Neural crest cell (in vitro differentiated cells): ENCODE measurements at regions not wholly inside any gene's neighbourhood (a gene's known extent, or its start where the extent isn't known, plus 50 kb on each side); places are given as distances from the start of the nearest gene placed in this dataset.

ENCODE experiments used
- DNase-seq: peaks from one replicate; pipeline ENCODE4 v3.0.0; 2021; ENCODE audit warnings: low read depth, mixed read lengths, low spot score
- H3K27ac Mint-ChIP-seq: one replicate; pipeline ENCODE4 v1.8.0; 2021; ENCODE audit warnings: mild to moderate bottlenecking, mixed read lengths; ENCODE audit not compliant: unreplicated experiment
- H3K27me3 Mint-ChIP-seq: 2 replicates; pipeline ENCODE4 v1.8.0; 2021; ENCODE audit warnings: low read depth, mild to moderate bottlenecking, mixed read lengths
- H3K36me3 Mint-ChIP-seq: 2 replicates; pipeline ENCODE4 v1.8.0; 2021; ENCODE audit warnings: low read depth, mild to moderate bottlenecking, mixed read lengths
- H3K4me1 Mint-ChIP-seq: 2 replicates; pipeline ENCODE4 v1.8.0; 2021; ENCODE audit warnings: mixed read lengths
- H3K4me3 Mint-ChIP-seq: one replicate; pipeline ENCODE4 v1.8.0; 2021; ENCODE audit warnings: mild to moderate bottlenecking, mixed read lengths
- H3K9me3 Mint-ChIP-seq: 2 replicates; pipeline ENCODE4 v1.8.0; 2021; ENCODE audit warnings: mixed read lengths
- TF ChIP-seq, protein P1 (sequence below): fragments of 200-600 bp; sonication (generic); conservative IDR thresholded peaks from 2 replicates; pipeline ENCODE4 v1.5.0; 2021; ENCODE audit warnings: antibody characterized with exemption, mild to moderate bottlenecking

DNA sequence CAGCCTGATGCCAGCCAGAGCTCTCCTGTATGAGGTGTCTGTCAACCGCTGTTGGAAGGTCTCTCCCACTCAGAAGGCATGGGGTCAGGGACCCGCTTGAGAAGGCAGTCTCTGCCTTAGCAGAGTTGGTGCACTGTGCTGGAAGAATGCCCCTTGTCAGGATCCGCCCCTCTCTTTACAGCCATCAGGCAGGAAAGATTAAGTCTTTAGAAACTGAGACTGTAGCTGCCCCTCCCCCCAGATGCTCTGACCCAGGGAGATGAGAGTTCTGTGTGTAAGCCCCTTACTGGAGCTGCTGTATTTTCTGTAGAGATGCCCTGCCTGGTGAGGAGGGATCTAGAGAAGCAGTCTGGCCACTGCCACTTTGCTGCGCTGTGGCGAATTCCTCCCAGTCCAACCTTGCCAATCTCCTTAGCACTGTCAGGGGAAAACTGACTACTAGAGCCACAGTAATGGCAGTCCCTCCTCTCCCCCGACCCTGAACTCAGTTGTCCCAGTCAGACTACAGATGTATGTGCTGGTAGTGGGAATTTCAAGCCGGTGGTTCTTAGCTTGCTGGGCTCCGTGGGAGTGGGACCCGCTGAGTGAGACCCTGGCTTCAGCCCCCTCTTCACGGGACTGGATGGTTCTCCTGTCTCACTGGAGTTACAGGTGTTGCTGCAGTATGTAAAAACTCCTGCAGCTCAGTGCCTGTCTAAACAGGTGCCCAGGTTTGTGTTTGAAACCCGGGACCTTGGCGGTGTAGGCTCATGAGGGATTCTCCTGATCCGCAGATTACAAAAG is 285.5 kb upstream of the ZWINT start:
- no peaks in the 10 kb centered on the region for H3K4me1 Mint-ChIP-seq
- no peaks in the 10 kb centered on the region for H3K36me3 Mint-ChIP-seq
- no peak overlapping the region for H3K4me3 Mint-ChIP-seq
- H3K9me3 Mint-ChIP-seq, result peaks cover 4% of the 10 kb centered on the region
- TF ChIP-seq, protein P1, sequence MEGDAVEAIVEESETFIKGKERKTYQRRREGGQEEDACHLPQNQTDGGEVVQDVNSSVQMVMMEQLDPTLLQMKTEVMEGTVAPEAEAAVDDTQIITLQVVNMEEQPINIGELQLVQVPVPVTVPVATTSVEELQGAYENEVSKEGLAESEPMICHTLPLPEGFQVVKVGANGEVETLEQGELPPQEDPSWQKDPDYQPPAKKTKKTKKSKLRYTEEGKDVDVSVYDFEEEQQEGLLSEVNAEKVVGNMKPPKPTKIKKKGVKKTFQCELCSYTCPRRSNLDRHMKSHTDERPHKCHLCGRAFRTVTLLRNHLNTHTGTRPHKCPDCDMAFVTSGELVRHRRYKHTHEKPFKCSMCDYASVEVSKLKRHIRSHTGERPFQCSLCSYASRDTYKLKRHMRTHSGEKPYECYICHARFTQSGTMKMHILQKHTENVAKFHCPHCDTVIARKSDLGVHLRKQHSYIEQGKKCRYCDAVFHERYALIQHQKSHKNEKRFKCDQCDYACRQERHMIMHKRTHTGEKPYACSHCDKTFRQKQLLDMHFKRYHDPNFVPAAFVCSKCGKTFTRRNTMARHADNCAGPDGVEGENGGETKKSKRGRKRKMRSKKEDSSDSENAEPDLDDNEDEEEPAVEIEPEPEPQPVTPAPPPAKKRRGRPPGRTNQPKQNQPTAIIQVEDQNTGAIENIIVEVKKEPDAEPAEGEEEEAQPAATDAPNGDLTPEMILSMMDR, result no peak
- H3K27me3 Mint-ChIP-seq, result no peaks in the 10 kb centered on the region
- H3K27ac Mint-ChIP-seq, result no peak overlapping the region
- no peak for DNase-seq

DNA sequence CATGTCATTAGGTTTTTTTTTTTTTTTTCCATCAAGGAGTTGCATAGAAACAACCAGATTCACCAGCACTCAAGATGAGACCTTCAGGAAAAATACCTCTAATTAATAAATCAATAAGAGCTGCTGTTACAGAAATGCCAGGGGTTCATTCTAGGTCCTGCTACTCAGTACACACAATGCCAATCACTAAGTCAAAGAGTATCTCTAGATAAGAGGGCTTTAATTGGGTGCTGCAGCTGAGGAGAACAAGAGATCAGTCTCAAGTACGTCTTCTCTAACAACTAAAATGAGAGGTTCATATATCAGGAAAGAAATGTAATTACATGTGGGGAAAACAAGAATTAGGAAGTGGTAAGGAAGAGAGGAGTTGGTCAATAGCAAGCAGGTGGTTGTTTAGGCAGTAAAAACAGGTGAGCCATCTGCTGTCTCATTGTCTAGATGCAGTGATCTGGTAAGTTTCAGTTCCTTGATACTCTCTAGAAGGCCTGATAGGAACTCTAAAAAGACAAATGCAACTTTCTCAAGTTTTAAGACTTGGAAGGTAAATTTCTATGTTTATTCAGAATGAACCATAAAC is 272.9 kb upstream of the ZWINT start:
- H3K27ac Mint-ChIP-seq, result no peak overlapping the region
- DNase-seq, result no peak
- no peak overlapping the region for H3K4me3 Mint-ChIP-seq
- no peaks in the 10 kb centered on the region for H3K27me3 Mint-ChIP-seq
- H3K4me1 Mint-ChIP-seq, result no peaks in the 10 kb centered on the region
- TF ChIP-seq, protein P1, result no peak
- H3K36me3 Mint-ChIP-seq, result no peaks in the 10 kb centered on the region
- H3K9me3 Mint-ChIP-seq, result peaks cover 5% of the 10 kb centered on the region

DNA sequence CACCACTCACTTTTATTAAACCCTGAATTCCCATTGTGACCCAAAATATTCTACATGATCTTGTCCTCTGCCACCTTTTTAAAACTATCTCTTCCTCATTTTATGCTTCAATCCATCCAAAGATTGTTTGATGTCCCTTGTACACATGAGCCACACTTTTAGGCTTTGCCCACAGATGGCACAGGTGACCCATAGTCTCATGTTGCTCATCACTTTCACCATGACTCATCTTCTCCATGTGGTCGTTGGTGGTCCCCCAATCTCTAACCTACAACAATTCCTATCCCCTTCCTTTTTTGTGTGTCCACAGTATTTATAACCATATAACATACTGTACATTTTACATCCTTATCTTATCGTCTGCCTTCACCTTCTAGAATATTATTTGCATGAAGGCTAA is 271.5 kb upstream of the ZWINT start:
- no peaks in the 10 kb centered on the region for H3K4me1 Mint-ChIP-seq
- no peaks in the 10 kb centered on the region for H3K27me3 Mint-ChIP-seq
- no peak for DNase-seq
- TF ChIP-seq, protein P1, result no peak
- H3K9me3 Mint-ChIP-seq, result peaks cover 5% of the 10 kb centered on the region
- no peak overlapping the region for H3K4me3 Mint-ChIP-seq
- no peak overlapping the region for H3K27ac Mint-ChIP-seq
- H3K36me3 Mint-ChIP-seq, result no peaks in the 10 kb centered on the region

DNA sequence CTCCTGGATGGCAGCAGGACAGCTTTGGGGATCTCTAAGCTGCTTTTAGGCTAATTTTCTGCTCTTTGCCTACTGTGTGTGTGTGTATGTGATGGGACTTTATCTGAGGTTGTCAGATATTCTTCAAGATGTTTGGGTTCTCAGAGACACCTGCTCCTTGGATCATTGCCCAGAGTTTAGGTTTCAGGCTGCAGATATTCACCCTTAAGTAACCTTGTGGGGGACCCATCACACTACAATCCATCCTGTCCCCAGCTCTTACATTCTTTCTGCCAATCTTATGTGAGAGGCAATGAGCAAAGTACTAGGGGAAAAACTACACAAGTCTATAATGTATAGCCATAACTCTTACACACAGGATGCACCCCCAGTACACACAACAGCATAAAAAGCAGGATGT is 263.0 kb upstream of the ZWINT start:
- no peaks in the 10 kb centered on the region for H3K4me1 Mint-ChIP-seq
- DNase-seq, result no peak
- H3K27ac Mint-ChIP-seq, result no peak overlapping the region
- H3K36me3 Mint-ChIP-seq, result no peaks in the 10 kb centered on the region
- no peaks in the 10 kb centered on the region for H3K9me3 Mint-ChIP-seq
- H3K4me3 Mint-ChIP-seq, result no peak overlapping the region
- TF ChIP-seq, protein P1, result no peak
- H3K27me3 Mint-ChIP-seq, result no peaks in the 10 kb centered on the region

DNA sequence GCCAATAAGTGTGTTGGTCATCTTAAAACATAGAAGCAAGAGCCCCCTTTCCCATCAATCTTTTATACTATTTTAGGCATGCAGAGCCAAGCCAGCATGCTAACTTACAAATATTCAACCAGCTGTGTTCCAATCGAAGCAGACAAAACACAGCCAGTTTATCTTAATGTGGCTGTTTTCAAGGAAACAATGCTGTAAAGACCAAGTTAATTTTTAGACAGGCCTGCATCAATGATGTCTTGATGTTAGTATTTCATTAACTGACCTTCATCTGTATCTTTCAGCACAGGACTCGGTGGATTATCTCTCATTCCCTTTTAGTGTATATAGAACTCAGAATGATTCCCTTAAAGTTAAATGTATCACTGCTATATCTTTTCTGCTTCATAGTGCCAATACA is 262.0 kb upstream of the ZWINT start:
- Mint-ChIP-seq H3K27ac (no peak overlapping the region), H3K4me3 (no peak overlapping the region), H3K9me3 (no peaks in the 10 kb centered on the region), H3K27me3 (no peaks in the 10 kb centered on the region), H3K36me3 (no peaks in the 10 kb centered on the region), H3K4me1 (no peaks in the 10 kb centered on the region)
- TF ChIP-seq, protein P1, result no peak
- no peak for DNase-seq
